Tibial artery (tissue), 4 donors: ENCODE measurements at regions not wholly inside any gene's neighbourhood (a gene's known extent, or its start where the extent isn't known, plus 50 kb on each side); places are given as distances from the start of the nearest gene placed in this dataset.

Experiments
- DNase-seq, 2 donors: peaks; one replicate each; pipeline ENCODE4 v3.0.0-alpha.2; 2019
- H3K27ac ChIP-seq, 2 donors: fragments of 200-600 bp; sonication (generic) in 1 of 2; 1 replicate in 1 of 2; 2 replicates in 1 of 2; pipeline ENCODE4 v1.5.1; 2018 to 2019; ENCODE audit warnings: mild to moderate bottlenecking in 1 of 2
- H3K27me3 ChIP-seq, 2 donors: fragments of 200-600 bp; sonication (generic) in 1 of 2; one replicate each; pipeline versions ENCODE4 v1.5.1 to v1.6.0; 2016 to 2019
- H3K36me3 ChIP-seq, 3 donors: fragments of 200-600 bp; sonication (generic) in 2 of 3; one replicate each; pipeline ENCODE4 v1.5.1; 2016 to 2019; ENCODE audit warnings: mild to moderate bottlenecking in 2 of 3
- H3K4me1 ChIP-seq, 4 donors: fragments of 200-600 bp; sonication (generic) in 2 of 4; 1 replicate in 3 of 4; 2 replicates in 1 of 4; pipeline ENCODE4 v1.5.1; 2016 to 2019
- H3K4me3 ChIP-seq, 2 donors: fragments of 200-600 bp; sonication (generic) in 1 of 2; 1 replicate in 1 of 2; 2 replicates in 1 of 2; pipeline ENCODE4 v1.5.1; 2018 to 2019; ENCODE audit warnings: mild to moderate bottlenecking in 2 of 2
- H3K9me3 ChIP-seq, 3 donors: fragments of 200-600 bp; sonication (generic) in 1 of 3; one replicate each; pipeline ENCODE4 v1.5.1; 2016 to 2019
- CTCF ChIP-seq, 2 experiments: fragments of 200-600 bp in 1 of 2; fragments of 450-650 bp in 1 of 2; IDR thresholded peaks; one replicate each; pipeline ENCODE4 v1.5.1; 2017 to 2019; ENCODE audit warnings: antibody characterized with exemption in 2 of 2, mild to moderate bottlenecking in 1 of 2, moderate library complexity in 1 of 2
- intact Hi-C: fragments of 100-400 bp; cut with DNase I; formaldehyde crosslinking; loops from one replicate; pipeline ENCODE4 v1.15.0; 2023; ENCODE audit warnings: low total_unique reads

- H3K9me3 ChIP-seq: no peaks in the 10 kb centered on the region
- intact Hi-C loops: no loop called here
- no peak for TF ChIP-seq CTCF (IDR thresholded peaks at IDR 0.05)
- no peaks in the 10 kb centered on the region for H3K27me3 ChIP-seq
- no peak overlapping the region for H3K27ac ChIP-seq
- DNase-seq: no peak
- H3K4me1 ChIP-seq: no peaks in the 10 kb centered on the region
- H3K4me3 ChIP-seq: no peak overlapping the region
- no peaks in the 10 kb centered on the region for H3K36me3 ChIP-seq
These were observed 171.1 kb downstream of the PAX3 start for GRCh38 chr2:222127660-222128059.

- H3K4me3 ChIP-seq: no peak overlapping the region
- DNase-seq: no peak
These were observed 177.9 kb downstream of the PAX3 start for GRCh38 chr2:222120933-222121332.

DNA sequence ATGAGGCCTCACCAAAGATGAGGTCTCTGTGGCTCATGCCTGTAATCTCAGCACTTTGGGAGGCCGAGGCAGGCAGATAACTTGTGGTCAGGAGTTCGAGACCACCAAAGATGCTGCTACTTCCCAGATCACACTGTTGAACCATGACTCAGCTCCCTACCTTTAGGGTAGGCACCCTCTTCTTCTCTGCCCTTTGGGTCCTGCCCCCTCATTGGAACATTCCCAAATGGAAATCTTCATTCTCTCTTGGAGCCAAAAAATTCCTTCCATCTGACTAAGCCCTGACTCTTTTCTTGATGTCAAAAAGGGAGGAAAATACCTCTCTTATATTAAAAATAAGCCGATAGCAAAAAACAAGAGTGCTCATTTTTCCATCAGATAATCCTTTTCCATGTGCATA, 183.5 kb downstream of the PAX3 start:
- H3K36me3 ChIP-seq: no peaks in the 10 kb centered on the region
- H3K4me1 ChIP-seq: no peaks in the 10 kb centered on the region
- H3K27me3 ChIP-seq: peaks cover 0 to 3% of the 10 kb centered on the region in 2 donors
- no peak overlapping the region for H3K4me3 ChIP-seq
- H3K9me3 ChIP-seq: no peaks in the 10 kb centered on the region
- no peak overlapping the region for H3K27ac ChIP-seq
- intact Hi-C loops: no loop called here
- TF ChIP-seq CTCF (IDR thresholded peaks at IDR 0.05): no peak
- no peak for DNase-seq

More at GRCh38 chr2:222120933-222121332, 177.9 kb downstream of the PAX3 start:
- H3K36me3 ChIP-seq: no peaks in the 10 kb centered on the region
- no peaks in the 10 kb centered on the region for H3K9me3 ChIP-seq
- H3K27ac ChIP-seq: no peak overlapping the region
- intact Hi-C loops: no loop called here
- H3K27me3 ChIP-seq: no peaks in the 10 kb centered on the region
- TF ChIP-seq CTCF (IDR thresholded peaks at IDR 0.05): no peak
- no peaks in the 10 kb centered on the region for H3K4me1 ChIP-seq

DNA sequence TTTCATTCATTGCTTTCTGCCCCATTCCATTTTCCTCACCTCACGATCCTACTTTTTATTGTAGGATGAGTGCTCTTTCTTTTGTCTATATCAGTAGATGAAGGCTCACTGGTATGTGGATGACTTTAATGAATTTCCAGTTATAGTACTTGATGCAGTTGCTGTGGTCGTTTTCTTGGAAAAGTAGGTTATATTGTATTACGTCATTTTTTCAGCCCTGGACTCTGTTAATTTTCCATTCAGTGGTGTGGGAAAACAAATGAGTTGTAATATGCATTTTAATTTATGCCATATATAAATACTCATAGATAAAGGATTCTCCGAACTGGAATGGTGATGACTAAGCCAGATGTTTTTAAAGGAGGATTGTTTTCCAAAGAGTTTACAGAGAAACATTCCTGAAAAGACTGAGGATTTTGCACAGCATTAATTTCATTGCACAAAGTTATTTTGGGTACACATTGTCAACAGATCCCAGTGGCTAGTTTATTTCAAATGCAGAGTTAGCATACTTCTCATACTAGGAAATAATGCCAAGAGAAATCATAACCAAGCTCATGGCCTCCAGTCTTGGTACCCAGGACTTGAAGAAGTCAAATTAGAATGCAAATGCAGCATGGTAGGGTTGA, 189.7 kb downstream of the PAX3 start:
- H3K4me1 ChIP-seq: no peaks in the 10 kb centered on the region
- DNase-seq: no peak
- no peak for TF ChIP-seq CTCF (IDR thresholded peaks at IDR 0.05)
- H3K36me3 ChIP-seq: no peaks in the 10 kb centered on the region
- no peaks in the 10 kb centered on the region for H3K9me3 ChIP-seq
- H3K27me3 ChIP-seq: peaks cover 0 to 3% of the 10 kb centered on the region in 2 donors
- H3K4me3 ChIP-seq: no peak overlapping the region
- intact Hi-C loops: no loop called here
- H3K27ac ChIP-seq: no peak overlapping the region

DNA sequence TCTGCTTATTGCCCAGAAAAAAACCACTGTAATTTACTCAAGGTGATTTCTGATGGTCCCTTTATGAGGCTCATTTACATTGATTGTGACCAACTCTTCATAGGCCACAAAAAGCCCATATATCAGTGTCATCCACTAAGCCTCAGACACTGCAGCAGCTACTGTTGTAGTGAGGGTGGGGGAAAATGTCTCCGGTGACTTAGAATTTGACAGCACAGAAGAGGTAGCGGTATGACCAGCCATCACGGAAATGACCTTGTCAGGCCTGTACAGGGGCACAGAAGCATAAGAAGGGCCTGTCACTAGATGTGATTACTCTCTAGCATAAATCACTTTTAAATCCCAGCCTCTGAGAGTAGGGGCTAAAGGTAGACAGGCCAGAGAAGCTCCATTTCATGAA, 190.3 kb downstream of the PAX3 start:
- Histone ChIP-seq H3K4me3 (no peak overlapping the region), H3K27me3 (peaks cover 0 to 1% of the 10 kb centered on the region in 2 donors), H3K9me3 (no peaks in the 10 kb centered on the region), H3K4me1 (no peaks in the 10 kb centered on the region), H3K27ac (no peak overlapping the region), H3K36me3 (no peaks in the 10 kb centered on the region)
- intact Hi-C loops: no loop called here
- TF ChIP-seq CTCF (IDR thresholded peaks at IDR 0.05): no peak
- no peak for DNase-seq

DNA sequence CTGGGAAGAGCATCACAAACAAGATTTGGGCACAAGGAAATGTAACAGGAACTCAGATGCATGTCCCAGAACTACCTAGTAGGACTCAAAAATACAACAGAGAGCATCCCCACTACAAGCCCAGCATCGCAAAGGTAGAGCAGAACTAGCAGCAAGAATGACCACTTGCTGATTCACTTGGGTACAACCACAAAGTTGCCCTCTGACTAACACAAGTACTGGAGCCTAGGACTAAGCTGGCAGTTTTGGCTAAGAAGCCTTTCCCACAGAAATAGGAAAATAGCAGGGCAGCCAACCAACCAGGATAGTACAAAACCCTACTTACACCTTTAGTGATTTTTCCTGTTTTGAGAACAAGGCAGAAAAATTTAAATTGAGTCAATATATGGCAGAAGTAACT, 193.8 kb downstream of the PAX3 start:
- Histone ChIP-seq H3K36me3 (no peaks in the 10 kb centered on the region), H3K4me1 (no peaks in the 10 kb centered on the region), H3K27ac (no peak overlapping the region), H3K9me3 (no peaks in the 10 kb centered on the region), H3K27me3 (no peaks in the 10 kb centered on the region), H3K4me3 (no peak overlapping the region)
- intact Hi-C loops: no loop called here
- DNase-seq: no peak
- TF ChIP-seq CTCF (IDR thresholded peaks at IDR 0.05): no peak
